ENCODE measurements at regions not wholly inside any gene's neighbourhood (a gene's known extent, or its start where the extent isn't known, plus 50 kb on each side); places are given as distances from the start of the nearest gene placed in this dataset.

GRCh38 chr5:77550406-77550805 lies 58.3 kb upstream of the WDR41 start:
- no peak for TF ChIP-seq ZFX (IDR thresholded peaks at IDR 0.05; ENCODE audit: borderline replicate concordance)
- no peak for TF ChIP-seq CTCF (IDR thresholded peaks at IDR 0.05)
- no peak overlapping the region for H3K27ac ChIP-seq

GRCh38 chr5:77545285-77545684 lies 53.2 kb upstream of the WDR41 start:
- no peak for TF ChIP-seq ZFX (IDR thresholded peaks at IDR 0.05; ENCODE audit: borderline replicate concordance)
- TF ChIP-seq CTCF (IDR thresholded peaks at IDR 0.05): no peak
- H3K27ac ChIP-seq: no peak overlapping the region
